Esophagus muscularis mucosa (tissue), 4 donors: ENCODE measurements at regions not wholly inside any gene's neighbourhood (a gene's known extent, or its start where the extent isn't known, plus 50 kb on each side); places are given as distances from the start of the nearest gene placed in this dataset.

ENCODE experiments used
- DNase-seq: peaks from one replicate; pipeline ENCODE4 v3.0.0-alpha.2; 2017; ENCODE audit errors: extremely low spot score
- H3K27ac ChIP-seq, 4 donors: fragments of 200-600 bp; sonication (generic); replicated peaks in 1 of 4; 1 replicate in 3 of 4; 2 replicates in 1 of 4; pipeline ENCODE4 v1.5.1; 2016 to 2019; ENCODE audit warnings: mild to moderate bottlenecking in 1 of 4
- H3K27me3 ChIP-seq, 4 donors: fragments of 200-600 bp; sonication (generic); one replicate each; pipeline versions ENCODE4 v1.5.1 to v1.6.0; 2016 to 2019
- H3K36me3 ChIP-seq, 4 donors: fragments of 200-600 bp; sonication (generic); one replicate each; pipeline ENCODE4 v1.5.1; 2016 to 2019
- H3K4me1 ChIP-seq, 4 donors: fragments of 200-600 bp; sonication (generic); one replicate each; pipeline ENCODE4 v1.5.1; 2016 to 2019
- H3K4me3 ChIP-seq, 4 donors: fragments of 200-600 bp; sonication (generic); 1 replicate in 2 of 4; 2 replicates in 2 of 4; pipeline ENCODE4 v1.5.1; 2016 to 2019; ENCODE audit warnings: mild to moderate bottlenecking in 4 of 4, moderate library complexity in 1 of 4
- H3K9me3 ChIP-seq, 4 donors: fragments of 200-600 bp; sonication (generic); 1 replicate in 3 of 4; 2 replicates in 1 of 4; pipeline ENCODE4 v1.5.1; 2016 to 2019
- CTCF ChIP-seq, 3 experiments: fragments of 200-600 bp in 2 of 3; fragments of 450-650 bp in 1 of 3; sonication (generic) in 2 of 3; IDR thresholded peaks; one replicate each; pipeline ENCODE4 v1.5.1; 2017 to 2019; ENCODE audit warnings: antibody characterized with exemption in 3 of 3, mild to moderate bottlenecking in 2 of 3, moderate library complexity in 1 of 3
- EP300 ChIP-seq: sonication (generic); formaldehyde crosslinking; IDR thresholded peaks from one replicate; pipeline ENCODE4 v1.6.1; 2017; ENCODE audit warnings: antibody characterized with exemption
- POLR2A ChIP-seq: fragments of 450-650 bp; IDR thresholded peaks from one replicate; pipeline ENCODE4 v1.6.1; 2017; ENCODE audit warnings: antibody characterized with exemption, moderate library complexity, mild to moderate bottlenecking, low read depth
- POLR2AphosphoS5 ChIP-seq, 2 donors: sonication (generic); formaldehyde crosslinking; IDR thresholded peaks; one replicate each; pipeline ENCODE4 v1.6.1; 2017; ENCODE audit warnings: antibody characterized with exemption in 2 of 2
- WGBS: methylation state at CpG from one replicate; pipeline ENCODE4 v1.1.5; 2018; 5-methylcytosine and 5-hydroxymethylcytosine counted together
- intact Hi-C: fragments of 100-400 bp; cut with DNase I; formaldehyde crosslinking; loops from one replicate; pipeline ENCODE4 v1.15.1; 2023

- no peaks in the 10 kb centered on the region for H3K27me3 ChIP-seq
- intact Hi-C loops: no loop called here
- no peak overlapping the region for H3K27ac ChIP-seq
- H3K4me1 ChIP-seq: no peaks in the 10 kb centered on the region
- H3K4me3 ChIP-seq: no peak overlapping the region
- WGBS: 46% methylated on average over 2 of the region's 2 CpGs
- H3K36me3 ChIP-seq: no peaks in the 10 kb centered on the region
- TF ChIP-seq EP300 (no peak), POLR2AphosphoS5 (IDR thresholded peaks at IDR 0.05) (no peak)
- DNase-seq: no peak
- no peaks in the 10 kb centered on the region for H3K9me3 ChIP-seq
These were observed 1370.7 kb upstream of the ATXN8OS start for GRCh38 chr13:68736961-68737360.

GRCh38 chr13:68727798-68728197, 1379.8 kb upstream of the ATXN8OS start:
- Histone ChIP-seq H3K36me3 (no peaks in the 10 kb centered on the region), H3K27me3 (no peaks in the 10 kb centered on the region), H3K4me1 (no peaks in the 10 kb centered on the region), H3K9me3 (no peaks in the 10 kb centered on the region), H3K27ac (no peak overlapping the region), H3K4me3 (no peak overlapping the region)
- intact Hi-C loops: no loop called here
- no peak for DNase-seq
- TF ChIP-seq POLR2AphosphoS5 (IDR thresholded peaks at IDR 0.05) (no peak), EP300 (no peak), CTCF (IDR thresholded peaks at IDR 0.05) (no peak), POLR2A (no peak)
- 43% methylated on average over 4 of the region's 4 CpGs for WGBS

GRCh38 chr13:68727165-68727564, 1380.5 kb upstream of the ATXN8OS start:
- no peak for DNase-seq
- intact Hi-C loops: no loop called here
- no peaks in the 10 kb centered on the region for H3K27me3 ChIP-seq
- 92% methylated on average over 1 of the region's 1 CpG for WGBS
- H3K4me1 ChIP-seq: no peaks in the 10 kb centered on the region
- no peaks in the 10 kb centered on the region for H3K9me3 ChIP-seq
- H3K27ac ChIP-seq: no peak overlapping the region
- TF ChIP-seq EP300: no peak
- no peak for TF ChIP-seq CTCF (IDR thresholded peaks at IDR 0.05)
- TF ChIP-seq POLR2AphosphoS5 (IDR thresholded peaks at IDR 0.05): no peak
- no peak for TF ChIP-seq POLR2A
- H3K4me3 ChIP-seq: no peak overlapping the region
- H3K36me3 ChIP-seq: no peaks in the 10 kb centered on the region

GRCh38 chr13:68719815-68720214, 1387.8 kb upstream of the ATXN8OS start:
- Histone ChIP-seq H3K4me3 (no peak overlapping the region), H3K9me3 (no peaks in the 10 kb centered on the region), H3K27me3 (no peaks in the 10 kb centered on the region), H3K36me3 (no peaks in the 10 kb centered on the region), H3K4me1 (no peaks in the 10 kb centered on the region), H3K27ac (no peak overlapping the region)
- no peak for TF ChIP-seq POLR2AphosphoS5 (IDR thresholded peaks at IDR 0.05)
- intact Hi-C loops: no loop called here
- no peak for DNase-seq
- 95% methylated on average over 3 of the region's 3 CpGs for WGBS

- no peaks in the 10 kb centered on the region for H3K27me3 ChIP-seq
- H3K36me3 ChIP-seq: no peaks in the 10 kb centered on the region
- no peak for DNase-seq
- 70% methylated on average over 2 of the region's 2 CpGs for WGBS
- H3K4me1 ChIP-seq: no peaks in the 10 kb centered on the region
- intact Hi-C loops: no loop called here
- no peak overlapping the region for H3K4me3 ChIP-seq
- H3K9me3 ChIP-seq: no peaks in the 10 kb centered on the region
- TF ChIP-seq EP300: no peak
- TF ChIP-seq CTCF (IDR thresholded peaks at IDR 0.05): no peak
- TF ChIP-seq POLR2A: no peak
- no peak for TF ChIP-seq POLR2AphosphoS5 (IDR thresholded peaks at IDR 0.05)
- no peak overlapping the region for H3K27ac ChIP-seq
These were observed 1392.0 kb upstream of the ATXN8OS start for GRCh38 chr13:68715651-68716050.

- Histone ChIP-seq H3K27ac (no peak overlapping the region), H3K4me1 (no peaks in the 10 kb centered on the region), H3K36me3 (no peaks in the 10 kb centered on the region), H3K27me3 (no peaks in the 10 kb centered on the region), H3K9me3 (no peaks in the 10 kb centered on the region), H3K4me3 (no peak overlapping the region)
- WGBS: 52% methylated on average over 2 of the region's 2 CpGs
- TF ChIP-seq EP300 (no peak), POLR2AphosphoS5 (IDR thresholded peaks at IDR 0.05) (no peak), POLR2A (no peak), CTCF (IDR thresholded peaks at IDR 0.05) (no peak)
- intact Hi-C loops: no loop called here
- DNase-seq: no peak
These were observed 1393.3 kb upstream of the ATXN8OS start for GRCh38 chr13:68714292-68714691.
